Brain microvascular endothelial cell (primary cell): ENCODE measurements at regions not wholly inside any gene's neighbourhood (a gene's known extent, or its start where the extent isn't known, plus 50 kb on each side); places are given as distances from the start of the nearest gene placed in this dataset.

ENCODE experiments used
- DNase-seq: peaks from one replicate; pipeline ENCODE4 v3.0.0-alpha.2; 2020
- H3K27ac ChIP-seq: fragments of 250-450 bp; sonication (Bioruptor Pico); 2 replicates; pipeline ENCODE4 v1.5.1; 2020; ENCODE audit warnings: mild to moderate bottlenecking, moderate library complexity
- H3K27me3 ChIP-seq: fragments of 250-450 bp; sonication (Bioruptor Pico); replicated peaks from 2 replicates; pipeline ENCODE4 v1.5.1; 2020; ENCODE audit warnings: mild to moderate bottlenecking
- H3K36me3 ChIP-seq: fragments of 250-450 bp; sonication (Bioruptor Pico); replicated peaks from 2 replicates; pipeline ENCODE4 v1.5.1; 2020; ENCODE audit warnings: mild to moderate bottlenecking
- H3K4me3 ChIP-seq: 2 replicates; pipeline ENCODE4 v1.5.1; 2011; ENCODE audit warnings: low read depth, mild to moderate bottlenecking, control low read depth, low read length, moderate library complexity
- in situ Hi-C: cut with HindIII; loops from 2 replicates; pipeline ENCODE4 v1.10.0; 2017; ENCODE audit warnings: low sequenced_read_pairs, low pct_ligation_motif_present
- TF ChIP-seq, protein P1 (sequence below): IDR thresholded peaks from 2 replicates; pipeline ENCODE4 v1.5.1; 2011; ENCODE audit warnings: low read depth, mild to moderate bottlenecking, moderate library complexity, low read length, control low read depth, inconsistent platforms; ENCODE audit errors: missing control alignments

DNA sequence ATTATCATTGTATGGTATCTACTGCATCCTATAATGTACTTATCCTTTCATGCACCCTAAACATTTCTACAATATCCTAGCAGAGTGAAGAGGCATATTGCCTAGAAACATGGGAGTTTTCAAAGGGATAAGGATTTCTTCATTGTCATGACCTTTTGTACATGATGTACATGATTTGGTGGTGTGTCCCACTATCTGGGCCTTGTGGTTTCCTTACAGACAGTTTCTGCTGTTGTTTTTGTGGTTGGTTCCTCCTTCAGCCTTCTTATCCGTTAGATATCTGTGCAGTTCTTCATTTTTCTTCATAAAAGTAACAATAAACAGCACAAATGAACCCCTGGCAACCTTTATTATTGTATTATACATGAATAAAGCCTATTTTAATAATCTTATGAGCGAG is 70.4 kb upstream of the BACH1 start:
- Histone ChIP-seq H3K4me3 (no peak overlapping the region), H3K27ac (peak overlapping the region; percentile 25), H3K27me3 (no peaks in the 10 kb centered on the region), H3K36me3 (no peaks in the 10 kb centered on the region)
- in situ Hi-C loops, result no loop called here
- TF ChIP-seq, protein P1, sequence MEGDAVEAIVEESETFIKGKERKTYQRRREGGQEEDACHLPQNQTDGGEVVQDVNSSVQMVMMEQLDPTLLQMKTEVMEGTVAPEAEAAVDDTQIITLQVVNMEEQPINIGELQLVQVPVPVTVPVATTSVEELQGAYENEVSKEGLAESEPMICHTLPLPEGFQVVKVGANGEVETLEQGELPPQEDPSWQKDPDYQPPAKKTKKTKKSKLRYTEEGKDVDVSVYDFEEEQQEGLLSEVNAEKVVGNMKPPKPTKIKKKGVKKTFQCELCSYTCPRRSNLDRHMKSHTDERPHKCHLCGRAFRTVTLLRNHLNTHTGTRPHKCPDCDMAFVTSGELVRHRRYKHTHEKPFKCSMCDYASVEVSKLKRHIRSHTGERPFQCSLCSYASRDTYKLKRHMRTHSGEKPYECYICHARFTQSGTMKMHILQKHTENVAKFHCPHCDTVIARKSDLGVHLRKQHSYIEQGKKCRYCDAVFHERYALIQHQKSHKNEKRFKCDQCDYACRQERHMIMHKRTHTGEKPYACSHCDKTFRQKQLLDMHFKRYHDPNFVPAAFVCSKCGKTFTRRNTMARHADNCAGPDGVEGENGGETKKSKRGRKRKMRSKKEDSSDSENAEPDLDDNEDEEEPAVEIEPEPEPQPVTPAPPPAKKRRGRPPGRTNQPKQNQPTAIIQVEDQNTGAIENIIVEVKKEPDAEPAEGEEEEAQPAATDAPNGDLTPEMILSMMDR, result no peak
- peak; percentile 65 for DNase-seq

DNA sequence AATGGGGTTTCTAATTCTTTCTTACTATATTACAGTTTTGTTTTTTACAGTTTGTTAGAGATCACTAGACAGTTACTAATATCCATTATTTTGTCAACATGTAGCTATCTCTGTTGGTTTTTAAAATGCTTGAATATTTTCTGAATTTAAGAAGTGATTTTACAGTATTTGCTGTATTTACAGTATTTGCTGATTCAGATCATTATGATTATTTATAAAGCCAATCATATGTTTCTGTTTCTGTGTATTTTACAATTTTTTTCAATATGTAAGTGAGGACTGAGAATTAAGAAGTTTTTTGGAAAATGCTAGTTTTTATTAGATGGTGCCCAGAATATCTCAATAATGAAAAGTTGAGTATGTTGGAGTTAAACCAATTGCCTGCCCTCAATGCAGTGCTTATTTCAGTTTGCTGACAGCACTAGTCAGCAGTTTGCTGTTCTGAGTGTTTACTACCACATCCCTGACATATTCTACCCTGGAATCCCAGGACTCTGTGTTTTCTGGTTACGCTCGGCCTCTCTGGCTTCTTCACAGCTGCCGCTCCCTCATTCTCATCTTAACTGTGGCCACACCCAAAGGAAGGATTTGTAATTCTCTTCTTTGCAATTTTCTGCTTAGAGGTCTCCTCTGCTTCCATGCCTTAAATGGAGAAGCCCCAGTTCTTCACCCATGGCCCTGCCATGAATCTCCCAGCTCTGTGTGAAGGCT is 68.0 kb upstream of the BACH1 start:
- H3K4me3 ChIP-seq, result no peak overlapping the region
- H3K36me3 ChIP-seq, result no peaks in the 10 kb centered on the region
- DNase-seq, result no peak
- TF ChIP-seq, protein P1, result no peak
- in situ Hi-C loops, result no loop called here
- H3K27ac ChIP-seq, result no peak overlapping the region
- H3K27me3 ChIP-seq, result no peaks in the 10 kb centered on the region

DNA sequence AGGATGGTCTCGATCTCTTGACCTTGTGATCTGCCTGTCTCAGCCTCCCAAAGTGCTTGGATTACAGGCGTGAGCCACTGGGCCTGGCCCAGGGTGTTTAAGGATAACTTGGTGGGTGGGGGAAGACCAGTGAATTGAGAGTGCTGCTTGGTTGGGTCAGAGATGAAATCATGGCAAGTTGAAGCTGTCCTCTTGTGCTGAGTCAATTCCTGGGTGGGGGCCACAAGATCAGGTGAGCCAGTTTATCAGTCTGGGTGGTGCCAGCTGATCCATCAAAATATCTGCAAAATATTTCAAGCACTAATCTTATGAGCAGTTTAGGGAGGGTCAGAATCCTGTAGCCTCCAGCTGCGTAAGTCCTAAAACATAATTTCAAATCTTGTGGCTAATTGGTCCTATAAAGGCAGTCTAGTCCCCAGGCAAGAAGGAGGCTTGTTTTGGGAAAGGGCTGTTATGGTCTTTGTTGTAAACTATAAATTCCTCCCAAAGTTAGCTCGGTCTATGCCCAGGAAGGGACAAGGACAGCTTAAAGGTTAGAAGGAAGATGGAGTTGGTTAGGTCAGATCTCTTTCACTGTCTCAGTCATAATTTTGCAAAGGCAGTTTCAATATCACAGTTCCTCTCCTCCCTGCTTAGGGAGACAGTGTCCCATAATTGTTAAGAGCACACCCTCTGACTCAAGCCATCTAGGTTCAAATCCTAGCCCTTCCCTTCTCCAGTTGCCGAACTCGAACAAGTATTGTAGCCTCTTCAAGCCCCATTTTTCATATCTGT is 66.8 kb upstream of the BACH1 start:
- in situ Hi-C loops, result no loop called here
- TF ChIP-seq, protein P1, result no peak
- no peaks in the 10 kb centered on the region for H3K27me3 ChIP-seq
- H3K27ac ChIP-seq, result no peak overlapping the region
- H3K36me3 ChIP-seq, result no peaks in the 10 kb centered on the region
- H3K4me3 ChIP-seq, result no peak overlapping the region
- DNase-seq, result no peak

DNA sequence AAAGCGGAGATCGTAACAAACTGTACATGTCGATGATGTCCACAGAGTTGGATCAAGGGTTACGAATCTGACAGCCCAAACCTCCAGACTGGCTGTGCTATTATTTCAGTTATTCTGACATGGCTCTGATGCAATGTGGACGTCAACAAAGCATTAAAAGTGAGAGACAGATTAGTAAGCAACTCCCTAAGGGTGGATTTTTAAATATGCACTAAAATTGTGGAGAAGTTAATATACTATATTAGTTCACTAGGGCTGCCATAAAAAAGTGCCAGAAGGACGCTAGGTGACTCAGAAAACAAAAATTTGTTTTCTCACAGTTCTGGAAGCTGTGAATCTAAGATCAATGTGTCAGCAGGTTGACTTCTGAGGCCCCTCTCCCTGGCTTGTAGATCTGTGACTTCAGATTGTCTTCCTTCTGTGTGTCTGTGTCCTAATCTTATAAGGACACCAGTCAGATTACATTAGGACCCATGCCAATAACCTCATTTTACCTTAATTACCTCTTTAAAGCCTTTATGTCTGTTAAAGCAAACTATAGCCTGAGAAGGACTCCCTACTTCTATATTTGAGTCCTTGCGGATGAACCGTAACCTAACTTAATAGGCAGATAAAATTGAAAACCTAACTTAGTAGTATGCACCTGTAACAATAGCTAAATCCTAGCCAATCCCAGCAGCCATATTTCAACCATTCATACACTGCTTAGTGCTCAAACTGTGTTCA is 66.0 kb upstream of the BACH1 start:
- Histone ChIP-seq H3K4me3 (no peak overlapping the region), H3K27me3 (no peaks in the 10 kb centered on the region), H3K27ac (peak overlapping the region; percentile 16), H3K36me3 (no peaks in the 10 kb centered on the region)
- in situ Hi-C loops, result no loop called here
- TF ChIP-seq, protein P1, result no peak
- peak; percentile 63 for DNase-seq

DNA sequence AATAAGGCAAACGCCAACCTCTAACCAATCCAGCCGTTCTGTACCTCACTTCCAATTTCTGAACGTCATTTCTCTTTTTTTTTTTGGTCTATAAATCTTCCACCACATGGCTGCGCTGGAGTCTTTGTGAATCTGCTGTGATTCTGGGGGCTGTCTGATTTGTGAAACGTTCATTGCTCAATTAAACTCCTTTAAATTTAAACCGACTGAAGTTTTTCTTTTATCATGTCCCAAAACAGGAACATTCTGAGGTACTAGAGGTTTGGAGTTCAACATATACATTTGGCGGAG is 65.5 kb upstream of the BACH1 start:
- in situ Hi-C loops, result no loop called here
- H3K27ac ChIP-seq, result no peak overlapping the region
- H3K4me3 ChIP-seq, result no peak overlapping the region
- H3K36me3 ChIP-seq, result no peaks in the 10 kb centered on the region
- no peak for DNase-seq
- no peaks in the 10 kb centered on the region for H3K27me3 ChIP-seq
- TF ChIP-seq, protein P1, result no peak
